ENCODE measurements at regions not wholly inside any gene's neighbourhood (a gene's known extent, or its start where the extent isn't known, plus 50 kb on each side); places are given as distances from the start of the nearest gene placed in this dataset.

- no peaks in the 10 kb centered on the region for H4K20me1 ChIP-seq (ENCODE audit: insufficient read depth)
- no peak overlapping the region for H3K27ac ChIP-seq
- H3K4me1 ChIP-seq (ENCODE audit: low read depth, poor library complexity, severe bottlenecking): no peaks in the 10 kb centered on the region
- no peak overlapping the region for H2AFZ ChIP-seq (ENCODE audit: low read depth)
- H3K4me3 ChIP-seq (IDR thresholded peaks at IDR 0.05; ENCODE audit: insufficient read depth, low read depth, low read length): no peak overlapping the region
- TF ChIP-seq, protein P1, sequence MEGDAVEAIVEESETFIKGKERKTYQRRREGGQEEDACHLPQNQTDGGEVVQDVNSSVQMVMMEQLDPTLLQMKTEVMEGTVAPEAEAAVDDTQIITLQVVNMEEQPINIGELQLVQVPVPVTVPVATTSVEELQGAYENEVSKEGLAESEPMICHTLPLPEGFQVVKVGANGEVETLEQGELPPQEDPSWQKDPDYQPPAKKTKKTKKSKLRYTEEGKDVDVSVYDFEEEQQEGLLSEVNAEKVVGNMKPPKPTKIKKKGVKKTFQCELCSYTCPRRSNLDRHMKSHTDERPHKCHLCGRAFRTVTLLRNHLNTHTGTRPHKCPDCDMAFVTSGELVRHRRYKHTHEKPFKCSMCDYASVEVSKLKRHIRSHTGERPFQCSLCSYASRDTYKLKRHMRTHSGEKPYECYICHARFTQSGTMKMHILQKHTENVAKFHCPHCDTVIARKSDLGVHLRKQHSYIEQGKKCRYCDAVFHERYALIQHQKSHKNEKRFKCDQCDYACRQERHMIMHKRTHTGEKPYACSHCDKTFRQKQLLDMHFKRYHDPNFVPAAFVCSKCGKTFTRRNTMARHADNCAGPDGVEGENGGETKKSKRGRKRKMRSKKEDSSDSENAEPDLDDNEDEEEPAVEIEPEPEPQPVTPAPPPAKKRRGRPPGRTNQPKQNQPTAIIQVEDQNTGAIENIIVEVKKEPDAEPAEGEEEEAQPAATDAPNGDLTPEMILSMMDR (conservative IDR thresholded peaks at IDR 0.05; ENCODE audit: low read depth, low read length): no peak
- H3K27me3 ChIP-seq (ENCODE audit: insufficient read depth, low read depth): peaks cover 85% of the 10 kb centered on the region
- H3K79me2 ChIP-seq (ENCODE audit: insufficient read depth, low read depth): no peaks in the 10 kb centered on the region
- H3K4me2 ChIP-seq: no peak overlapping the region
- H3K9ac ChIP-seq: no peak overlapping the region
- H3K36me3 ChIP-seq (ENCODE audit: insufficient read depth): no peaks in the 10 kb centered on the region
Measured at GRCh38 chr20:59448196-59448595, 147.8 kb downstream of the EDN3 start.

GRCh38 chr20:59448851-59449444, 148.5 kb downstream of the EDN3 start:
- H3K27me3 ChIP-seq (ENCODE audit: insufficient read depth, low read depth): peaks cover 83% of the 10 kb centered on the region

DNA sequence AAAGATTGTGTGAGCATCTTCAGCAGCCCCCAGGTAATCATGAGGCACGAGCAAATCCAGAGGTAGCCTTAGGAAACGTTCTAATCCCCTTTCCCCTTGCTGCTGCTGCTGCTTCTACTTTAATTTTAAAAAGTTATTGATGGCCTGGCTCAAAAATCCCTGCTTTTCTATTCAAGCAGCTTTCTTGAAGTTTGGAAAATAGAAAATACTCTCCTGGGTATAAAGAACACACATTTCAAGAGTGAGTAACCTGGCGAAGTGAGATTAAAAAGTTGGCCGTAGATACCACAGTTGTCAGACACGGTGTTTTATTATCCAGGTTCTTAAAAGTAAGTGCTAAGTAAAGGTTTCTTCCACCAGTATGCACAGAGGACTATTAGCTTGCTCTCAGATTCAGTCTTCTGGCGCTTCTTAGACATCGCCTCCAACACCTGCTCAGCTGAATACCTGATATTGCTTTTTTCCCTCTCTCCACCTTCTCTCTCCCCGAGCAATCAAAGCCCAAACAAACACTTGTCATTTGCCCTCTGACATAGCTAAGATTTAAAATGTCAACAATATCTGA, 150.7 kb downstream of the EDN3 start:
- Histone ChIP-seq H3K4me2 (no peak overlapping the region), H4K20me1 (ENCODE audit: insufficient read depth) (no peaks in the 10 kb centered on the region), H2AFZ (ENCODE audit: low read depth) (no peak overlapping the region), H3K27me3 (ENCODE audit: insufficient read depth, low read depth) (peaks cover 64% of the 10 kb centered on the region), H3K79me2 (ENCODE audit: insufficient read depth, low read depth) (no peaks in the 10 kb centered on the region), H3K4me1 (ENCODE audit: low read depth, poor library complexity, severe bottlenecking) (no peaks in the 10 kb centered on the region), H3K27ac (no peak overlapping the region), H3K36me3 (ENCODE audit: insufficient read depth) (no peaks in the 10 kb centered on the region), H3K4me3 (IDR thresholded peaks at IDR 0.05; ENCODE audit: insufficient read depth, low read depth, low read length) (no peak overlapping the region), H3K9ac (no peak overlapping the region)
- TF ChIP-seq, protein P1 (conservative IDR thresholded peaks at IDR 0.05; ENCODE audit: low read depth, low read length): no peak

More at GRCh38 chr20:59448851-59449444, 148.5 kb downstream of the EDN3 start:
- no peak overlapping the region for H3K27ac ChIP-seq
- no peaks in the 10 kb centered on the region for H3K36me3 ChIP-seq (ENCODE audit: insufficient read depth)
- no peaks in the 10 kb centered on the region for H4K20me1 ChIP-seq (ENCODE audit: insufficient read depth)
- no peak overlapping the region for H3K9ac ChIP-seq
- H3K4me3 ChIP-seq (IDR thresholded peaks at IDR 0.05; ENCODE audit: insufficient read depth, low read depth, low read length): no peak overlapping the region
- H2AFZ ChIP-seq (ENCODE audit: low read depth): no peak overlapping the region
- H3K4me2 ChIP-seq: no peak overlapping the region
- TF ChIP-seq, protein P1 (conservative IDR thresholded peaks at IDR 0.05; ENCODE audit: low read depth, low read length): no peak
- H3K4me1 ChIP-seq (ENCODE audit: low read depth, poor library complexity, severe bottlenecking): no peaks in the 10 kb centered on the region
- no peaks in the 10 kb centered on the region for H3K79me2 ChIP-seq (ENCODE audit: insufficient read depth, low read depth)

- TF ChIP-seq, protein P1 (conservative IDR thresholded peaks at IDR 0.05; ENCODE audit: low read depth, low read length): no peak
- peaks cover 59% of the 10 kb centered on the region for H3K27me3 ChIP-seq (ENCODE audit: insufficient read depth, low read depth)
- H3K36me3 ChIP-seq (ENCODE audit: insufficient read depth): no peaks in the 10 kb centered on the region
- no peaks in the 10 kb centered on the region for H4K20me1 ChIP-seq (ENCODE audit: insufficient read depth)
- H3K4me2 ChIP-seq: no peak overlapping the region
- H3K27ac ChIP-seq: no peak overlapping the region
- no peaks in the 10 kb centered on the region for H3K4me1 ChIP-seq (ENCODE audit: low read depth, poor library complexity, severe bottlenecking)
- no peak overlapping the region for H2AFZ ChIP-seq (ENCODE audit: low read depth)
- H3K4me3 ChIP-seq (IDR thresholded peaks at IDR 0.05; ENCODE audit: insufficient read depth, low read depth, low read length): no peak overlapping the region
- no peaks in the 10 kb centered on the region for H3K79me2 ChIP-seq (ENCODE audit: insufficient read depth, low read depth)
- no peak overlapping the region for H3K9ac ChIP-seq
Measured at GRCh38 chr20:59451641-59452040, 151.2 kb downstream of the EDN3 start.

Measured in KMS-11 (cell line).